NK-92 treated with Interleukin-12 subunit alpha and Interleukin-12 subunit beta, amount 100 ng/mL, for 24 hours (cell line): ENCODE measurements at regions not wholly inside any gene's neighbourhood (a gene's known extent, or its start where the extent isn't known, plus 50 kb on each side); places are given as distances from the start of the nearest gene placed in this dataset.
"Not testable (repeated sequence)": the region's sequence is repeated elsewhere in the genome, so short reads cannot be mapped to it uniquely, and the experiment has no call there.

ENCODE experiments used
- DNase-seq: peaks from one replicate; lab custom pipeline; 2025; lab: John Stamatoyannopoulos, UW

DNA sequence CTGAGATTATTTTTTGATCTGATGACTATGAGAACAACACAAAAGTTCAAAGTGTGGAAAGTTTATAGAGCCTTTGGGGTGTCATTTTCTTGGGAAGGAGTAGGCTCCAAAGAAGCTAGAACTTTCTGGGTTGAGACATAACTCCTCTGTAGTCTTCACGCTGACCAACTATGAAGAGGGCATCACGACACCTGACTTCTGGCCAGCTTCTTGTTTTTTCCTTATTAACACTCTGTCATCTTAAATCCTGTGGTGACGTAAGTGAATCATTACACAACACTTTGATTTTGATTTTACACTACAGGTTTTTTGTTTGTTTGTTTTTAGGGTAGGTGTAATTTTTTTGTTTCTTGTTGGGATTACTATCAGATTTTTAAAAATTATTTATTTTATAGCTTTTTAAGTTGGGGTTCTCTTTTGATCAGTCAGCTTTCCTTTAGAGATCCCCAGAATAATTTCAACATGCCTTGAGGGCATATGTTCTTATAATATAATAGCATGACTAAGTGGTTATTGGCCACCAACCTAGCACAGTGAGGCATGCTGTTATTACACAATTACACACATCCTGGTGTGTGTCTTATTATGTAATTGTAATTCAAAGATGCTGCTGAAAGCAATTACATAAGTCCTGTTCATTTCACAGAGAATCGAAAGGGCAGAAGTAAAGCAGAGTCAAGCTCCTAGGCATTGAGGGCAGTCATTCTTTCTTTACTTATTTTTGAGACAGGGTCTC, 281.6 kb upstream of the NOTCH2NLA start:
- DNase-seq: not testable (repeated sequence)

GRCh38 chr1:146504121-146504520, 275.3 kb upstream of the NOTCH2NLA start:
- DNase-seq: not testable (repeated sequence)

- not testable (repeated sequence) for DNase-seq
Observed at GRCh38 chr1:146487555-146487954, 258.7 kb upstream of the NOTCH2NLA start.

DNA sequence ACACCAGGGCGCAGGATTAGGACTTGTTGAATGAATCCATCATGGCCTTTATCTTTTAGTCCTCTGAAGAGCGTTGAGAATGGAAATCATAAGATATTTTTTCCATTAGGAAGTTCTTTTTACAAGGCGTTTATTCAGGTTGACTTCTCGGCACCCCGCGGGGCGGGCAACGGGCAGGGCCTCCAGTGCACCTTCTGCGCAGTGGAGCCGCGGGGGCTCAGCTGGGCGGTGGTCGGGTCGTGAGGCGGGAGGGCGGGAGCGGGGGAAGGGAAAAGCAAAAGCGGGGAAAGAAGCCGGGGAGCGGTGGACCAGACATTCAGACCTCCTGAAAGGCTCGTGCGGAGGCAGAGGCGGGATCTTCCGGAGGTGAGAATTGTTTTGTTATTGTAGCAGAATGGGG, 258.3 kb upstream of the NOTCH2NLA start:
- DNase-seq: not testable (repeated sequence)

GRCh38 chr1:146486300-146487014, 257.6 kb upstream of the NOTCH2NLA start:
- DNase-seq: not testable (repeated sequence)

DNA sequence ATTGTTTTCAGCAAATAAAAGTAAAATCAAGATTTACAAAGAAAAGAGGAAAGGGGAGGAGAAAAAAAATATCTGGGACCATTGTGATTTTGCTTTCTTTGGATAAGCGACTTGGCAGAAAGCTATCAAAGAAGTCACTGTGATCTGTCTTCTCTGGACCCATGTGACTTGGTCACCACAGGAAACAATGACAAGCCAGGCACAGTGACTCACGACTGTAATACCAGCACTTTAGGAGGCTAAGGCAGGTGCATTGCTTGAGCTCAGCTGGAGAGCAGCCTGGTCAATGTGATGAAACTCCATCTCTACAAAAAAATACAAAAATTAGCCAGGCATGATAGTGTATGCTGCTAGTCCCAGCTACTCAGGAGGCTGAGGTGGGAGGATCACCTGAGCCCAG, 255.4 kb upstream of the NOTCH2NLA start:
- DNase-seq: not testable (repeated sequence)

GRCh38 chr1:146479188-146479587, 250.4 kb upstream of the NOTCH2NLA start:
- DNase-seq: not testable (repeated sequence)

DNA sequence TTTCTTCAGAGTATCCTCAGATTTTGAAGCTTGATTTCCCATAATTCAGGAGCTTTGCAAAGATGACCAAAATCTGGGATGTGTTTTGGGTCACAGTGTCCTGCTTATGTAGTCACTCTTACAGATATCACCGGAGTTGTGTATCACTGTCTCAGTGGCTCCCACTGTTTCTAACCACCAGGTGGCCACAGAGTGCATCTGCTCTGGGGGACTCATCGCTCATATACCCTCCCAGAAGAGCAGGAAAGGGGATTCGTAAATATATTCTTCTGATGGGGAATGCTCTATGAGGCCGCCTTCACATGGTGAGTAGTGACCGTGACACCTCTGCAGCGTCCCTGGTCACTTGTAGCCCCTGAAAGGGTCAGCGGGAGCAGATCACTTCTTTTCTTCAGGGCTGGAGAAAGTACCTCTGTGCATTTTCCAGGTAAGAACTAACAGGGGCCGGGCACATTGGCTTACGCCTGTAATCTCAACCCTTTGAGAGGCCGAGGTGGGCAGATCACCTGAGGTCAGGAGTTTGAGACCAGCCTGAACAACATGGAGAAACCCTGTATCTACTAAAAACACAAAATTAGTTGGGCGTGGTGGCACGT, 249.4 kb upstream of the NOTCH2NLA start:
- peak; percentile 9 for DNase-seq

DNA sequence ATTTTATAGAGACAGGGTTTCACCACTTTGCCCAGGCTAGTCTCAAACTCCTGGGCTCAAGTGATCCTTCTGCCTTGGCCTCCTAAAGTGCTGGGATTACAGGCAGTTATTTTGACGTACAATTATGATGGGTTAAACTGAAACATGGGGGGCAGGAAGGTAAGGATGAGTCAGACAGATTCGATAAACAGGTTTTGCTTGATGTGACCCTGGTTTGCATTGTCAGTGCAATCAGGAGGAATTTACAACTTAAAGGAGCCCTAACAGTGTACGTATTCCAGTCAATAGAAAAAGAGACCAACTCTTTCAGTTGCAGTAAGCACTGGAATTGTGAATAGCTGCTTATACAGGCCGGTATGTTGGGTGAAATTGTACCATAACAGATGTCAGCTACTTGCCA, 246.3 kb upstream of the NOTCH2NLA start:
- DNase-seq: not testable (repeated sequence)

DNA sequence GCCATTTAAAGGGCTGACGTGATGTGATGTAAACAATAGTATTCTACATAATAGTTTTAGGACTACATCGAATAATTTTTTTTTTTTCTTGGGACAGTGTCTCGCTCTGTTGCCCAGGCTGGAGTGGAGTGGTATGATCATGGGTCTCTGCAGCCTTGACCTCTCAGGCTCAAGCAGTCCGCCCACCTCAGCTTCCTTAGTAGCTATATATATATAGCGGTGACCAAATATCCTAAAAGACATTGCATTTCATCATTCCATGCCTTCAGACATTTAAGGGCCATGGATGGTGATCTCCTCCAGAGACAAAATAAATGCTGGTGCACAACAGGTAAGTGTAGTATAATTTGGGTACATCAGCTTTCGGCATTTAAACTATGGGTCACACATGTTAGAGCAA, 245.4 kb upstream of the NOTCH2NLA start:
- not testable (repeated sequence) for DNase-seq

GRCh38 chr1:146472192-146472861, 243.5 kb upstream of the NOTCH2NLA start:
- not testable (repeated sequence) for DNase-seq

GRCh38 chr1:146459939-146460338, 231.1 kb upstream of the NOTCH2NLA start:
- not testable (repeated sequence) for DNase-seq

DNA sequence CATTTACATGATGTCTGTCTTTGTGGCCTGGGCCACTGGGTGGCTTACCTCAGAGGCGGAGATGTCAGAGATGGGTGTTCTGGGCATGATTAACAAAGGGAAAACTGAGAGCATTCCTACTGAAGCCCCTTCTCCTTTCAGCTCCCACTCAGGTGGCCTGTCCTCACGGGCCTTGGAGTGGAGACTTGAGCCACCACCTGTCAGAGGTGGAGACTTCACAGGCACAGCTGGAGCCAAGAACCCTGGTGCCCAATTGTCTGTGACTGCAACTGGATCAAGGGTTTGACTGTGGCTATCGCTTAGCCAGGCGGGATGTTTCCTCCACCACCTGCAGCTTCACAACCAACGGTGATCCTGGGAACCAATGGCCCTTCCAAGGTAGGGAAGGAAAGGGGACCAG, 230.5 kb upstream of the NOTCH2NLA start:
- DNase-seq: not testable (repeated sequence)

DNA sequence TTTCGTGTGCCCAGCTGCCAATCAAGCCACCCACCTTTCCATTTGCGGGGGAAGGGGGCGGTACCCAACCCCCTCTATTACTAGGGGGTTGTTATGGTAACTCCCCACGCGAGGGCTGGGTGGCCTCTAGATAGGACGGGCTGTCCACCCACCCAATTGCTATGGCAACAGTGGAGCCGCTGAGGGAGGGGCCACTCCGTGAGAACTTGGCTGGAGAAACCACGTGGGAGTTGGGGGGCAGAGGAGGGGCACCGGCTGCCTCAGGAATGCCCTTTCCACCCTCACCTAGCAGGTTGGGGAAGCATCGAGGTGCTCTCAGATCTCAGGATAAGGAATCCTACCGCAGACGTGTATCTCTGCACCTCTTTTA, 220.0 kb upstream of the NOTCH2NLA start:
- not testable (repeated sequence) for DNase-seq

DNA sequence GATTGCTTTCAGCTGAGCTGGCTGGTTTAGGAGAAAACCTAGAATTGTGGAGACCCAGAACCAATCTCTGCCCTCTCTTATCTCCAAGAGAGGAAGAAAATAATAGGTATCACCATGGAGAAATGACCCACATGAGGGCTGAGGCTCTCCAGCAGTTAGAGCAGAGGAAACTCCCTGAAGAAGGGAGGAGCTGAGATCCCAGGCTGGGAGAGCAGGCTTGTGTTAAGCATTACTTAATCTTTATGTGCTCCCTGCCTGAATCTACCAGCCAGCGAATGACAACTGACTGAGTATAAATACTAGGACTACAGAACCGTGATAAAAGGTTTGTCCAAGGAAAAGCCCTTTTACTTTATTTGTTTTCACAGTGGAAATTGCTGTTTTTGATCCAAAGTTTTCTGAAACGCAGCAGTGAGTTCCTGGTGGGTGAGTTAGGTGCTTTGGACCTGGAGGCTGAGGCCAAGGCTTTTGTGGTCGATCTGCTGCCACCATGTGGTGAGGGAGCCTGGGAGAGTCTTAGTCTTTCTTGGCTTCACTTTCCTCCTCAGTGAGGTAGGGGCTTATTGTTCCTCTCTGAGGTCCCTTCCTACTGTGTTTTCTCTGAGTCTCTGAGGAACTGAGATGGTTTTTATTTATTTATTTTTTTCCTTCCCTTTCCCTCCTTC, 219.5 kb upstream of the NOTCH2NLA start:
- DNase-seq: not testable (repeated sequence)

- not testable (repeated sequence) for DNase-seq
Observed at GRCh38 chr1:146443871-146444222, 215.0 kb upstream of the NOTCH2NLA start.

- DNase-seq: not testable (repeated sequence)
Observed at GRCh38 chr1:146443088-146443870, 214.5 kb upstream of the NOTCH2NLA start.

DNA sequence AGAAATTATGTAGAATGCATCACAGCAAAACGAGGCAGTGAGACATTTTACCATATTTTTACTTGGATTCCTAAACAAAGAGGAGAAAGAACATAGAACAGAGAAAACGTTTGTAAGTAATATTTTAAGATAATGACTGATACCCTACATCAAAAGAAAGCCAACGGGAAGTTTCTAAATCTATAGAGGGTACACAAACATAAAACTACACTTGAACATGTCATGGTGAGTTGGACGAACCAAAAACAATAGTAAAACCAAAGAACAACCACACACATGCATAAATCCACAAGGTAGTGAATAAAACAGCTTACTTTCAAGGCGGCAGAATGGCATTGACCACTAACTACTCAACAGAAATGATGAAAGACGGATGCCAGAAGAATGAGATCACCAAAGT, 209.7 kb upstream of the NOTCH2NLA start:
- DNase-seq: not testable (repeated sequence)

DNA sequence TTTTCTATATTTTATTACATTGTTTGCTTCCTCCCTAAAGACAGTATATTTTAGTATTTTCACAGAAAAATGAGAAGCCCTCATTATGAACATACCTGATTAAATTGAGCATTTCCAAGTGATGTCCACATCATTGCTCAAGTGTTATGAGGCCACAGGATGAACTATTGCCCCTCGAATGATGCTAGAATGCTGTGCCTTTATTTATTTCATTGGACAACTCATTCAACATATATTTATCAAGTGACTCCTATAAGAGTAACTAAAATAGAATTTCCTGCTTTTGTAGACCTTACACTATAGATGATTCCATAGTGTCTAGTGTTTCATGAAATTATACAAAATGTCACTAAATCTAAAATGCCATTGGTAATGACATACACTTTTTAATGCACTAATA, 187.8 kb upstream of the NOTCH2NLA start:
- DNase-seq: not testable (repeated sequence)

- DNase-seq: not testable (repeated sequence)
Observed at GRCh38 chr1:146415017-146415416, 186.2 kb upstream of the NOTCH2NLA start.

- DNase-seq: not testable (repeated sequence)
Observed at GRCh38 chr1:146413911-146414310, 185.1 kb upstream of the NOTCH2NLA start.
